ENCODE measurements at regions not wholly inside any gene's neighbourhood (a gene's known extent, or its start where the extent isn't known, plus 50 kb on each side); places are given as distances from the start of the nearest gene placed in this dataset.

GRCh38 chr5:154677921-154678320, 77.3 kb upstream of the LARP1 start:
- TF ChIP-seq CTCF (conservative IDR thresholded peaks at IDR 0.05; ENCODE audit: low read depth, low read length): no peak
- TF ChIP-seq EZH2phosphoT487 (IDR thresholded peaks at IDR 0.05; ENCODE audit: borderline replicate concordance, low read length): no peak
- no peak for TF ChIP-seq EZH2 (IDR thresholded peaks at IDR 0.05; ENCODE audit: low read length, unreplicated experiment)
